Neural cell (in vitro differentiated cells): ENCODE measurements at regions not wholly inside any gene's neighbourhood (a gene's known extent, or its start where the extent isn't known, plus 50 kb on each side); places are given as distances from the start of the nearest gene placed in this dataset.

Experiments used
- CTCF ChIP-seq: fragments of 450-650 bp; IDR thresholded peaks from 2 replicates; pipeline ENCODE4 v1.5.1; 2014; ENCODE audit warnings: antibody characterized with exemption, mild to moderate bottlenecking, moderate library complexity; ENCODE audit not compliant: poor library complexity, severe bottlenecking
- EZH2 ChIP-seq: fragments of 200-600, 300-800 bp; shearing (Covaris generic), sonication (generic); IDR thresholded peaks from 2 replicates; pipeline ENCODE4 v1.6.1; 2014; ENCODE audit warnings: antibody characterized with exemption, low read length, borderline replicate concordance, mild to moderate bottlenecking; ENCODE audit not compliant: insufficient read depth, poor library complexity, severe bottlenecking
- MXI1 ChIP-seq: fragments of 450-650 bp; conservative IDR thresholded peaks from 2 replicates; pipeline ENCODE4 v1.6.1; 2014; ENCODE audit warnings: antibody characterized with exemption, mild to moderate bottlenecking; ENCODE audit not compliant: poor library complexity, severe bottlenecking
- RAD21 ChIP-seq: fragments of 450-650 bp; conservative IDR thresholded peaks from 2 replicates; pipeline ENCODE4 v1.6.1; 2014; ENCODE audit warnings: antibody characterized with exemption, mild to moderate bottlenecking, moderate library complexity
- SMC3 ChIP-seq: fragments of 450-650 bp; conservative IDR thresholded peaks from 2 replicates; pipeline ENCODE4 v1.6.1; 2014; ENCODE audit warnings: antibody characterized with exemption, mild to moderate bottlenecking, moderate library complexity; ENCODE audit not compliant: poor library complexity

- TF ChIP-seq CTCF (no peak), RAD21 (no peak), SMC3 (no peak), MXI1 (no peak), EZH2 (no peak)
Measured at GRCh38 chr4:128525992-128526630, 238.5 kb upstream of the PGRMC2 start.
